HepG2 (cell line): ENCODE measurements at regions not wholly inside any gene's neighbourhood (a gene's known extent, or its start where the extent isn't known, plus 50 kb on each side); places are given as distances from the start of the nearest gene placed in this dataset.

Source experiments
- ATAC-seq: fragments of 200-7000 bp; cut with Tn5 transposase; 3 replicates; pipeline ENCODE4 v1.9.1; 2020; ENCODE audit warnings: mild to moderate bottlenecking, moderate library complexity
- BruUV-seq: library from RNA; stranded (reverse); fragments of 400-500 nt; replicated peaks from 2 replicates; lab custom pipeline; 2021; lab: Mats Ljungman, UMichigan
- CTCF ChIA-PET: fragments of 300-600 bp; formaldehyde crosslinking; extraction: SDS; loops from one replicate; lab custom pipeline; 2021; ENCODE audit warnings: low total read pairs, inconsistent platforms, low intra/inter-chr PET ratio; lab: Yijun Ruan, JAX
- POLR2A ChIA-PET: fragments of 350-600 bp; sonication (Branson Sonifier 250); formaldehyde crosslinking; loops from one replicate; lab custom pipeline; 2020; ENCODE audit warnings: antibody characterized with exemption, inconsistent platforms; lab: Yijun Ruan, JAX
- DNase-seq: peaks from one replicate; pipeline ENCODE4 v3.0.0-alpha.2; 2015; ENCODE audit warnings: low spot score
- FAIRE-seq: peaks from 3 replicates; lab custom pipeline; 2011; peaks lifted over from hg19 to GRCh38; lab: Jason Lieb, UNC
- H2AFZ ChIP-seq: one replicate; pipeline ENCODE4 v1.6.1; 2011; ENCODE audit warnings: low read length, inconsistent platforms
- H3K27ac ChIP-seq: fragments of 300-600 bp; 3 replicates; pipeline ENCODE4 v1.8.0; 2011; ENCODE audit warnings: mixed run types, mild to moderate bottlenecking, mixed read lengths, low read length, inconsistent platforms; ENCODE audit not compliant: insufficient read depth; ENCODE audit errors: extremely low read length
- H3K27me3 ChIP-seq, 2 experiments: fragments of 200-600 bp in 1 of 2; 2 replicates in 1 of 2; 3 replicates in 1 of 2; pipeline versions ENCODE4 v1.6.0 to v1.8.0; 2011; ENCODE audit warnings: low read length in 2 of 2, mild to moderate bottlenecking in 2 of 2, moderate library complexity in 2 of 2, inconsistent platforms in 1 of 2; ENCODE audit not compliant: insufficient read depth in 2 of 2, control insufficient read depth in 1 of 2
- H3K36me3 ChIP-seq, 2 experiments: fragments of 200-600 bp in 1 of 2; replicated peaks in 1 of 2; 2 replicates in 1 of 2; 3 replicates in 1 of 2; pipeline versions ENCODE4 v1.5.1 to v1.8.0; 2011; ENCODE audit warnings: low read length in 2 of 2, inconsistent platforms in 1 of 2; ENCODE audit not compliant: insufficient read depth in 2 of 2, control insufficient read depth in 1 of 2
- H3K4me1 ChIP-seq: 2 replicates; pipeline ENCODE4 v1.5.1; 2012; ENCODE audit warnings: low read length, inconsistent platforms; ENCODE audit not compliant: insufficient read depth
- H3K4me2 ChIP-seq: 2 replicates; pipeline ENCODE4 v1.6.0; 2011; ENCODE audit warnings: low read depth, low read length, inconsistent platforms
- H3K4me3 ChIP-seq, 3 experiments: fragments of 200-600 bp in 1 of 3; sonication (generic), shearing (Covaris generic) in 1 of 3; replicated peaks in 1 of 3; 2 replicates each; pipeline ENCODE4 v1.5.1; 2011 to 2016; ENCODE audit warnings: low read length in 3 of 3, inconsistent platforms in 2 of 3, low read depth in 2 of 3, mild to moderate bottlenecking in 2 of 3, control low read depth in 1 of 3, mixed read lengths in 1 of 3; ENCODE audit not compliant: insufficient read depth in 1 of 3
- H3K79me2 ChIP-seq: one replicate; pipeline ENCODE4 v1.6.1; 2011; ENCODE audit warnings: low read length, inconsistent platforms; ENCODE audit not compliant: insufficient read depth
- H3K9ac ChIP-seq: 2 replicates; pipeline ENCODE4 v1.6.0; 2011; ENCODE audit warnings: mild to moderate bottlenecking, low read depth, low read length, inconsistent platforms; ENCODE audit not compliant: insufficient read depth
- H3K9me3 ChIP-seq: 2 replicates; pipeline ENCODE4 v1.5.1; 2012; ENCODE audit warnings: mild to moderate bottlenecking, low read length
- H4K20me1 ChIP-seq: 2 replicates; pipeline ENCODE4 v1.6.0; 2011; ENCODE audit warnings: inconsistent platforms, mild to moderate bottlenecking, low read length, moderate library complexity; ENCODE audit not compliant: insufficient read depth
- IRF2 ChIP-seq: IDR thresholded peaks from 2 replicates; pipeline ENCODE4 v1.6.1; 2018; ENCODE audit warnings: missing genetic modification reagents, missing compliant biosample characterization
- MLX ChIP-seq: IDR thresholded peaks from 2 replicates; pipeline ENCODE4 v1.6.1; 2016
- POGK ChIP-seq: sonication (generic); formaldehyde crosslinking; conservative IDR thresholded peaks from 2 replicates; pipeline ENCODE4 v1.8.0; 2022; ENCODE audit warnings: mild to moderate bottlenecking, moderate library complexity, missing genetic modification reagents
- ZFP82 ChIP-seq: sonication (generic); formaldehyde crosslinking; IDR thresholded peaks from 2 replicates; pipeline ENCODE4 v1.5.1; 2020; ENCODE audit warnings: mild to moderate bottlenecking, missing genetic modification reagents, borderline replicate concordance
- ZIK1 ChIP-seq: sonication (generic); formaldehyde crosslinking; IDR thresholded peaks from 2 replicates; pipeline ENCODE4 v1.5.0; 2020; ENCODE audit warnings: mild to moderate bottlenecking, low read depth, missing genetic modification reagents, borderline replicate concordance
- ZNF12 ChIP-seq: sonication (generic); formaldehyde crosslinking; IDR thresholded peaks from 2 replicates; pipeline ENCODE4 v1.5.0; 2020; ENCODE audit warnings: missing genetic modification reagents
- ZNF337 ChIP-seq: sonication (generic); formaldehyde crosslinking; IDR thresholded peaks from 2 replicates; pipeline ENCODE4 v1.5.1; 2020; ENCODE audit warnings: missing genetic modification reagents, low read depth, mild to moderate bottlenecking, borderline replicate concordance
- ZNF407 ChIP-seq: sonication (generic); formaldehyde crosslinking; IDR thresholded peaks from one replicate; pipeline ENCODE4 v1.5.1; 2020; ENCODE audit warnings: mild to moderate bottlenecking, missing genetic modification reagents; ENCODE audit errors: not compliant biosample characterization
- ZNF670 ChIP-seq: sonication (generic); formaldehyde crosslinking; IDR thresholded peaks from 2 replicates; pipeline ENCODE4 v1.8.0; 2022; ENCODE audit warnings: mild to moderate bottlenecking, missing genetic modification reagents, borderline replicate concordance
- ZUFSP ChIP-seq: sonication (generic); formaldehyde crosslinking; IDR thresholded peaks from 2 replicates; pipeline ENCODE4 v1.9.0; 2021; ENCODE audit warnings: missing genetic modification reagents, mild to moderate bottlenecking, borderline replicate concordance
- WGBS: methylation state at CpG from one replicate; pipeline ENCODE4 v1.1.6; 2017; ENCODE audit warnings: low lambda C conversion rate; 5-methylcytosine and 5-hydroxymethylcytosine counted together
- in situ Hi-C: cut with HindIII; loops from 2 replicates; pipeline ENCODE4 v1.10.0; 2017; ENCODE audit warnings: low pct_unique_long_range_greater_than_20kb; ENCODE audit not compliant: extremely low pct_ligation_motif_present
- intact Hi-C: fragments of 100-400 bp; cut with micrococcal nuclease; formaldehyde crosslinking; loops from one replicate; pipeline ENCODE4 v1.10.0; 2022; ENCODE audit not compliant: unreplicated experiment

- H3K9ac ChIP-seq, result no peak overlapping the region
- H3K27me3 ChIP-seq, result peaks cover 0 to 6% of the 10 kb centered on the region in 2 experiments; a peak in 2 of 5 replicates
- H4K20me1 ChIP-seq, result no peaks in the 10 kb centered on the region
- H3K9me3 ChIP-seq, result no peaks in the 10 kb centered on the region; the same call in 1 of the 2 replicates
- no peak overlapping the region for H3K4me2 ChIP-seq
- POLR2A ChIA-PET, result no interaction called here
- no peak overlapping the region for H2AFZ ChIP-seq
- no peak for FAIRE-seq
- no peak for DNase-seq
- no peaks in the 10 kb centered on the region for H3K79me2 ChIP-seq
- no peaks in the 10 kb centered on the region for H3K36me3 ChIP-seq
- no peaks in the 10 kb centered on the region for H3K4me1 ChIP-seq
- no peak for ATAC-seq
- in situ Hi-C loops (no loop called here), intact Hi-C loops (no loop called here)
- no peak overlapping the region for H3K27ac ChIP-seq
- H3K4me3 ChIP-seq, result no peak overlapping the region
- no TSS peak for BruUV-seq
- WGBS, result 0% methylated on average over 3 of the region's 5 CpGs
- CTCF ChIA-PET, result no interaction called here
- no peak for TF ChIP-seq MLX
- TF ChIP-seq ZNF337, result no peak
- no peak for TF ChIP-seq POGK (CRISPR knock-in tag)
- no peak for TF ChIP-seq ZNF407 (CRISPR knock-in tag)
- TF ChIP-seq IRF2 (CRISPR knock-in tag), result no peak
- TF ChIP-seq ZFP82 (CRISPR knock-in tag), result no peak
- no peak for TF ChIP-seq ZIK1
- no peak for TF ChIP-seq ZNF12 (CRISPR knock-in tag)
- no peak for TF ChIP-seq ZNF670 (CRISPR knock-in tag)
- no peak for TF ChIP-seq ZUFSP (CRISPR knock-in tag)
These were observed 551.4 kb downstream of the GLRX3 start for GRCh38 chr10:130687566-130687965.
